ENCODE measurements at regions not wholly inside any gene's neighbourhood (a gene's known extent, or its start where the extent isn't known, plus 50 kb on each side); places are given as distances from the start of the nearest gene placed in this dataset.

DNA sequence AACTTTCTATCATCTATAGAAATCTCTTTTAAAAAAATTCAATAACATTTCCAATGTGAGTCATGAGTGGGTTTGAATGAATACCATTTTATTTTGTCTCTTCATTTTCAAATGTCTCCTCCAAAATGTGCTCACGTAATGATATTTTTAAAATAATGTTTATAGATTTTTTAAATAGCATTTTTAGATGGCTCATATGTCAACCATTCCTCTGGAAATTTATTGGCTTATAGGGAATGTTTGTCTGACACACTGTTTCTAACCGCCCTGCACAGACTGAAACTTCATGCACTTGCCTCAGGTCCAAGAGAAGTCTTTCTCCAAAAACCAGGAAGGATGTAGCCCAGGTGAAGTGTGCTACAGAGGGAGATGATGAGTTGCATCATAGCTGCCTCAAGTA lies 88.8 kb upstream of the PLEKHG7 start:
- TF ChIP-seq, protein P1, sequence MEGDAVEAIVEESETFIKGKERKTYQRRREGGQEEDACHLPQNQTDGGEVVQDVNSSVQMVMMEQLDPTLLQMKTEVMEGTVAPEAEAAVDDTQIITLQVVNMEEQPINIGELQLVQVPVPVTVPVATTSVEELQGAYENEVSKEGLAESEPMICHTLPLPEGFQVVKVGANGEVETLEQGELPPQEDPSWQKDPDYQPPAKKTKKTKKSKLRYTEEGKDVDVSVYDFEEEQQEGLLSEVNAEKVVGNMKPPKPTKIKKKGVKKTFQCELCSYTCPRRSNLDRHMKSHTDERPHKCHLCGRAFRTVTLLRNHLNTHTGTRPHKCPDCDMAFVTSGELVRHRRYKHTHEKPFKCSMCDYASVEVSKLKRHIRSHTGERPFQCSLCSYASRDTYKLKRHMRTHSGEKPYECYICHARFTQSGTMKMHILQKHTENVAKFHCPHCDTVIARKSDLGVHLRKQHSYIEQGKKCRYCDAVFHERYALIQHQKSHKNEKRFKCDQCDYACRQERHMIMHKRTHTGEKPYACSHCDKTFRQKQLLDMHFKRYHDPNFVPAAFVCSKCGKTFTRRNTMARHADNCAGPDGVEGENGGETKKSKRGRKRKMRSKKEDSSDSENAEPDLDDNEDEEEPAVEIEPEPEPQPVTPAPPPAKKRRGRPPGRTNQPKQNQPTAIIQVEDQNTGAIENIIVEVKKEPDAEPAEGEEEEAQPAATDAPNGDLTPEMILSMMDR (conservative IDR thresholded peaks at IDR 0.05; ENCODE audit: low read depth, low read length): no peak
- no peak for TF ChIP-seq EZH2 (IDR thresholded peaks at IDR 0.05; ENCODE audit: low read length, unreplicated experiment)
- no peak for TF ChIP-seq EZH2phosphoT487 (IDR thresholded peaks at IDR 0.05; ENCODE audit: borderline replicate concordance, low read length)
